HG02885 (cell line): ENCODE measurements at regions not wholly inside any gene's neighbourhood (a gene's known extent, or its start where the extent isn't known, plus 50 kb on each side); places are given as distances from the start of the nearest gene placed in this dataset.
"Not testable (repeated sequence)": the region's sequence is repeated elsewhere in the genome, so short reads cannot be mapped to it uniquely, and the experiment has no call there.

Source experiments
- ATAC-seq: cut with Tn5 transposase; IDR thresholded peaks from one replicate; pipeline ENCODE4 v1.9.1; 2021; ENCODE audit warnings: mild to moderate bottlenecking; ENCODE audit not compliant: unreplicated experiment, poor library complexity

GRCh38 chr18:5721924-5722323 is 173.4 kb downstream of the TMEM200C start:
- no peak for ATAC-seq

- no peak for ATAC-seq
Observed at GRCh38 chr18:5720132-5720531, 175.2 kb downstream of the TMEM200C start.

- ATAC-seq = no peak
Observed at GRCh38 chr18:5717256-5717655, 173.5 kb upstream of the EPB41L3 start.

- ATAC-seq = no peak
Observed at GRCh38 chr18:5710676-5711075, 166.9 kb upstream of the EPB41L3 start.

- ATAC-seq = no peak
Observed at GRCh38 chr18:5710235-5710634, 166.4 kb upstream of the EPB41L3 start.

GRCh38 chr18:5709476-5710095 is 165.8 kb upstream of the EPB41L3 start:
- no peak for ATAC-seq

- no peak for ATAC-seq
Observed at GRCh38 chr18:5707586-5707985, 163.8 kb upstream of the EPB41L3 start.

- ATAC-seq = no peak
Observed at GRCh38 chr18:5705393-5705792, 161.6 kb upstream of the EPB41L3 start.

- no peak for ATAC-seq
Observed at GRCh38 chr18:5704847-5705246, 161.1 kb upstream of the EPB41L3 start.

GRCh38 chr18:5702016-5702415 is 158.2 kb upstream of the EPB41L3 start:
- not testable (repeated sequence) for ATAC-seq

- ATAC-seq = no peak
Observed at GRCh38 chr18:5693699-5694294, 150.0 kb upstream of the EPB41L3 start.

GRCh38 chr18:5678779-5679406 is 135.1 kb upstream of the EPB41L3 start:
- ATAC-seq = no peak

- no peak for ATAC-seq
Observed at GRCh38 chr18:5678278-5678677, 134.5 kb upstream of the EPB41L3 start.

- no peak for ATAC-seq
Observed at GRCh38 chr18:5673616-5674015, 129.8 kb upstream of the EPB41L3 start.

GRCh38 chr18:5669585-5669984 is 125.8 kb upstream of the EPB41L3 start:
- no peak for ATAC-seq

GRCh38 chr18:5668087-5668715 is 124.4 kb upstream of the EPB41L3 start:
- ATAC-seq = no peak

GRCh38 chr18:5667356-5667755 is 123.6 kb upstream of the EPB41L3 start:
- ATAC-seq = no peak

- no peak for ATAC-seq
Observed at GRCh38 chr18:5662586-5663090, 118.8 kb upstream of the EPB41L3 start.

GRCh38 chr18:5661179-5661578 is 117.4 kb upstream of the EPB41L3 start:
- no peak for ATAC-seq

- ATAC-seq = no peak
Observed at GRCh38 chr18:5653802-5654201, 110.0 kb upstream of the EPB41L3 start.

- ATAC-seq = no peak
Observed at GRCh38 chr18:5651736-5652135, 107.9 kb upstream of the EPB41L3 start.
